CD14-positive monocyte (primary cell): ENCODE measurements at regions not wholly inside any gene's neighbourhood (a gene's known extent, or its start where the extent isn't known, plus 50 kb on each side); places are given as distances from the start of the nearest gene placed in this dataset.

Experiments
- DNase-seq, 3 donors: peaks; one replicate each; pipeline ENCODE4 v3.0.0-alpha.2; 2011 to 2022
- H2AFZ ChIP-seq: 2 replicates; pipeline ENCODE4 v1.6.0; 2012; ENCODE audit warnings: mild to moderate bottlenecking, low read depth, low read length, inconsistent platforms; ENCODE audit not compliant: insufficient read depth, poor library complexity, severe bottlenecking
- H3K27ac ChIP-seq, 2 donors: 1 replicate in 1 of 2; 2 replicates in 1 of 2; pipeline ENCODE4 v1.5.1; 2012 to 2013; ENCODE audit warnings: low read length in 2 of 2, control low read depth in 1 of 2, inconsistent platforms in 1 of 2, low read depth in 1 of 2, mild to moderate bottlenecking in 1 of 2
- H3K27me3 ChIP-seq, 2 donors: one replicate each; pipeline versions ENCODE4 v1.6.0 to v1.6.1; 2011 to 2013; ENCODE audit warnings: low read length in 2 of 2; ENCODE audit not compliant: control insufficient read depth in 2 of 2, insufficient read depth in 2 of 2
- H3K36me3 ChIP-seq, 2 donors: replicated peaks in 1 of 2; 1 replicate in 1 of 2; 2 replicates in 1 of 2; pipeline versions ENCODE4 v1.5.1 to v1.6.1; 2012 to 2013; ENCODE audit warnings: low read length in 2 of 2, control low read depth in 1 of 2, inconsistent platforms in 1 of 2, mild to moderate bottlenecking in 1 of 2; ENCODE audit not compliant: insufficient read depth in 2 of 2, control insufficient read depth in 1 of 2
- H3K4me1 ChIP-seq, 2 donors: 1 replicate in 1 of 2; 2 replicates in 1 of 2; pipeline versions ENCODE4 v1.5.1 to v1.6.1; 2012 to 2013; ENCODE audit warnings: low read length in 2 of 2, control low read depth in 1 of 2, inconsistent platforms in 1 of 2, mild to moderate bottlenecking in 1 of 2, moderate library complexity in 1 of 2; ENCODE audit not compliant: insufficient read depth in 2 of 2, control insufficient read depth in 1 of 2
- H3K4me2 ChIP-seq: replicated peaks from 2 replicates; pipeline ENCODE3; 2012; ENCODE audit warnings: low read length, moderate library complexity, mild to moderate bottlenecking; ENCODE audit not compliant: poor library complexity, severe bottlenecking; ENCODE audit errors: extremely low read depth
- H3K4me3 ChIP-seq, 3 experiments: fragments of 200-600 bp in 1 of 3; sonication (generic) in 1 of 3; replicated peaks in 1 of 3; 1 replicate in 2 of 3; 2 replicates in 1 of 3; pipeline ENCODE4 v1.5.1; 2011 to 2013; ENCODE audit warnings: low read length in 3 of 3, mild to moderate bottlenecking in 3 of 3, control low read depth in 2 of 3, low read depth in 2 of 3, inconsistent platforms in 1 of 3, moderate library complexity in 1 of 3
- H3K79me2 ChIP-seq: 2 replicates; pipeline ENCODE4 v1.6.0; 2012; ENCODE audit warnings: mild to moderate bottlenecking, control low read depth, inconsistent platforms, low read length, moderate library complexity; ENCODE audit not compliant: insufficient read depth
- H3K9ac ChIP-seq: 2 replicates; pipeline ENCODE4 v1.6.0; 2017; ENCODE audit warnings: low read length, mild to moderate bottlenecking; ENCODE audit not compliant: insufficient read depth, poor library complexity, severe bottlenecking
- H3K9me3 ChIP-seq, 2 donors: replicated peaks in 1 of 2; 1 replicate in 1 of 2; 2 replicates in 1 of 2; pipeline versions ENCODE4 v1.5.1 to v1.6.1; 2012 to 2013; ENCODE audit warnings: low read length in 2 of 2, control low read depth in 1 of 2; ENCODE audit not compliant: control insufficient read depth in 1 of 2, insufficient read depth in 1 of 2
- H4K20me1 ChIP-seq: 2 replicates; pipeline ENCODE4 v1.6.0; 2012; ENCODE audit warnings: mild to moderate bottlenecking, low read length, control low read depth, moderate library complexity; ENCODE audit not compliant: insufficient read depth
- H3K27ac Mint-ChIP-seq, 7 donors: one replicate each; pipeline ENCODE4 v1.8.0; 2020; ENCODE audit warnings: mild to moderate bottlenecking in 7 of 7, mixed read lengths in 7 of 7, moderate library complexity in 6 of 7, inconsistent platforms in 2 of 7
- H3K27me3 Mint-ChIP-seq, 3 donors: one replicate each; pipeline ENCODE4 v1.8.0; 2021 to 2022; ENCODE audit warnings: low read depth in 3 of 3, mild to moderate bottlenecking in 3 of 3, mixed read lengths in 3 of 3, moderate library complexity in 3 of 3, inconsistent platforms in 1 of 3
- H3K36me3 Mint-ChIP-seq, 2 donors: one replicate each; pipeline ENCODE4 v1.8.0; 2020; ENCODE audit warnings: mixed read lengths in 2 of 2, inconsistent platforms in 1 of 2, mild to moderate bottlenecking in 1 of 2
- H3K4me1 Mint-ChIP-seq: one replicate; pipeline ENCODE4 v1.8.0; 2020; ENCODE audit warnings: mild to moderate bottlenecking, mixed read lengths
- H3K4me3 Mint-ChIP-seq, 2 donors: one replicate each; pipeline ENCODE4 v1.8.0; 2020; ENCODE audit warnings: mild to moderate bottlenecking in 2 of 2, mixed read lengths in 2 of 2, moderate library complexity in 1 of 2
- H3K9me3 Mint-ChIP-seq, 7 donors: one replicate each; pipeline ENCODE4 v1.8.0; 2020 to 2022; ENCODE audit warnings: mixed read lengths in 7 of 7, mild to moderate bottlenecking in 6 of 7, moderate library complexity in 6 of 7, inconsistent platforms in 2 of 7
- CTCF ChIP-seq: fragments of 200-600 bp; IDR thresholded peaks from one replicate; pipeline ENCODE4 v1.8.0; 2022; ENCODE audit warnings: antibody characterized with exemption, mild to moderate bottlenecking
- WGBS: methylation state at CpG from one replicate; pipeline ENCODE4 v1.1.5; 2013; ENCODE audit warnings: missing lambda C conversion rate; ENCODE audit not compliant: insufficient coverage; 5-methylcytosine and 5-hydroxymethylcytosine counted together
- intact Hi-C, 2 donors: fragments of 100-400 bp; cut with micrococcal nuclease; formaldehyde crosslinking; loops; one replicate each; pipeline versions ENCODE4 v1.15.0 to v1.15.1; 2023

GRCh38 chr5:125584140-125584520, 837.7 kb upstream of the ZNF608 start:
- Histone ChIP-seq H3K79me2 (no peaks in the 10 kb centered on the region), H3K27ac (no peak overlapping the region), H3K9me3 (peaks cover 10 to 23% of the 10 kb centered on the region in 2 donors), H3K36me3 (no peaks in the 10 kb centered on the region), H4K20me1 (no peaks in the 10 kb centered on the region), H3K4me1 (no peaks in the 10 kb centered on the region), H3K4me3 (no peak overlapping the region), H3K27me3 (no peaks in the 10 kb centered on the region), H3K4me2 (no peak overlapping the region), H2AFZ (no peak overlapping the region), H3K9ac (no peak overlapping the region)
- intact Hi-C loops = no loop called here
- no peak for TF ChIP-seq CTCF
- H3K4me1 Mint-ChIP-seq = no peaks in the 10 kb centered on the region
- H3K36me3 Mint-ChIP-seq = no peaks in the 10 kb centered on the region
- H3K4me3 Mint-ChIP-seq = no peak overlapping the region
- H3K27ac Mint-ChIP-seq = no peak overlapping the region
- no CpG with 5 or more reads among the region's 3 CpGs for whole genome bisulfite sequencing
- no peak for DNase-seq
- H3K27me3 Mint-ChIP-seq = peaks cover 0 to 1% (median 0%) of the 10 kb centered on the region in 3 donors
- peaks cover 2 to 15% (median 7%) of the 10 kb centered on the region in 7 donors for H3K9me3 Mint-ChIP-seq

GRCh38 chr5:125587631-125588030, 835.6 kb upstream of the GRAMD2B start:
- Mint-ChIP-seq H3K9me3 (peaks cover 2 to 12% (median 8%) of the 10 kb centered on the region in 7 donors), H3K4me3 (no peak overlapping the region), H3K36me3 (no peaks in the 10 kb centered on the region), H3K27me3 (no peaks in the 10 kb centered on the region), H3K4me1 (no peaks in the 10 kb centered on the region), H3K27ac (no peak overlapping the region)
- Histone ChIP-seq H3K27ac (no peak overlapping the region), H3K79me2 (no peaks in the 10 kb centered on the region), H3K4me3 (no peak overlapping the region), H4K20me1 (no peaks in the 10 kb centered on the region), H3K27me3 (no peaks in the 10 kb centered on the region), H3K4me1 (no peaks in the 10 kb centered on the region), H3K36me3 (no peaks in the 10 kb centered on the region), H2AFZ (no peak overlapping the region), H3K9me3 (peaks cover 10 to 23% of the 10 kb centered on the region in 2 donors), H3K4me2 (no peak overlapping the region), H3K9ac (no peak overlapping the region)
- intact Hi-C loops = no loop called here
- no peak for TF ChIP-seq CTCF
- no peak for DNase-seq
- no CpG with 5 or more reads among the region's 1 CpG for WGBS
